H1 (cell line): ENCODE measurements at regions not wholly inside any gene's neighbourhood (a gene's known extent, or its start where the extent isn't known, plus 50 kb on each side); places are given as distances from the start of the nearest gene placed in this dataset.

ENCODE experiments used
- CHD1 ChIP-seq: IDR thresholded peaks from 2 replicates; pipeline ENCODE4 v1.6.1; 2012; ENCODE audit warnings: low read depth, low read length, improper control_type of control experiment
- CREB1 ChIP-seq: IDR thresholded peaks from 2 replicates; pipeline ENCODE4 v1.6.1; 2012; ENCODE audit warnings: inconsistent platforms
- RBBP5 ChIP-seq: IDR thresholded peaks from 2 replicates; pipeline ENCODE4 v1.7.1; 2012; ENCODE audit warnings: low read depth, mild to moderate bottlenecking, inconsistent platforms, low read length, moderate library complexity, borderline replicate concordance

GRCh38 chrX:67408423-67409079, 135.3 kb upstream of the AR start (continued):
- TF ChIP-seq CREB1 (no peak), CHD1 (no peak), RBBP5 (no peak)
- TF ChIP-seq, all 59 proteins: peak for 0
